PC-3 (cell line): ENCODE measurements at regions not wholly inside any gene's neighbourhood (a gene's known extent, or its start where the extent isn't known, plus 50 kb on each side); places are given as distances from the start of the nearest gene placed in this dataset.

ENCODE experiments used
- ATAC-seq: fragments of 200-7000 bp; cut with Tn5 transposase; 2 replicates; pipeline ENCODE4 v1.9.1; 2020; ENCODE audit warnings: mild to moderate bottlenecking, moderate library complexity
- BruUV-seq: library from RNA; stranded (reverse); fragments of 400-500 nt; replicated peaks from 2 replicates; lab custom pipeline; 2021; lab: Mats Ljungman, UMichigan
- CTCF ChIA-PET: fragments of 300-600 bp; sonication (Branson Sonifier 250); formaldehyde crosslinking; loops from one replicate; lab custom pipeline; 2022; ENCODE audit warnings: antibody characterized with exemption; lab: Charles Lee
- POLR2A ChIA-PET: fragments of 300-600 bp; sonication (Branson Sonifier 250); formaldehyde crosslinking; loops from one replicate; lab custom pipeline; 2022; ENCODE audit warnings: antibody characterized with exemption; ENCODE audit not compliant: unreplicated experiment; lab: Charles Lee
- DNase-seq: peaks from one replicate; pipeline ENCODE4 v3.0.0-alpha.2; 2015
- H2AFZ ChIP-seq: fragments of 300-600 bp; sonication (generic); 2 replicates; pipeline ENCODE4 v1.6.0; 2016; ENCODE audit warnings: antibody characterized with exemption, low read length
- H3F3A ChIP-seq: fragments of 300-600 bp; sonication (generic); one replicate; pipeline ENCODE4 v1.6.0; 2017; ENCODE audit warnings: antibody characterized with exemption, low read length, control low read depth, mild to moderate bottlenecking; ENCODE audit not compliant: unreplicated experiment
- H3K27ac ChIP-seq: fragments of 300-600 bp; sonication (generic); 2 replicates; pipeline ENCODE4 v1.5.1; 2016; ENCODE audit warnings: mild to moderate bottlenecking, low read length
- H3K27me3 ChIP-seq: fragments of 300-600 bp; sonication (generic); 2 replicates; pipeline ENCODE4 v1.6.1; 2016; ENCODE audit warnings: low read length, mixed read lengths
- H3K36me3 ChIP-seq: fragments of 300-600 bp; sonication (generic); 2 replicates; pipeline ENCODE4 v1.6.1; 2016; ENCODE audit warnings: low read depth, mixed run types, low read length, mixed read lengths
- H3K4me1 ChIP-seq: fragments of 300-600 bp; sonication (generic); 2 replicates; pipeline ENCODE4 v1.5.1; 2016; ENCODE audit warnings: low read length; ENCODE audit not compliant: insufficient read depth
- H3K4me2 ChIP-seq: fragments of 300-600 bp; sonication (generic); 2 replicates; pipeline ENCODE4 v1.6.0; 2016; ENCODE audit warnings: low read length
- H3K4me3 ChIP-seq: fragments of 300-600 bp; sonication (generic); 2 replicates; pipeline ENCODE4 v1.5.1; 2016; ENCODE audit warnings: mild to moderate bottlenecking, low read length, mixed read lengths
- H3K79me2 ChIP-seq: fragments of 300-600 bp; sonication (generic); 2 replicates; pipeline ENCODE4 v1.6.1; 2017; ENCODE audit warnings: low read length, mixed read lengths
- H3K9ac ChIP-seq: fragments of 300-600 bp; sonication (generic); 2 replicates; pipeline ENCODE4 v1.6.0; 2016; ENCODE audit warnings: mild to moderate bottlenecking, low read length
- H3K9me2 ChIP-seq: fragments of 300-600 bp; sonication (generic); replicated peaks from 2 replicates; pipeline ENCODE4 v1.6.1; 2016; ENCODE audit warnings: mixed run types, low read length, mixed read lengths
- H3K9me3 ChIP-seq: fragments of 300-600 bp; sonication (generic); 2 replicates; pipeline ENCODE4 v1.6.1; 2016; ENCODE audit warnings: low read length, mixed read lengths
- H4K20me1 ChIP-seq: fragments of 300-600 bp; sonication (generic); 2 replicates; pipeline ENCODE4 v1.6.1; 2016; ENCODE audit warnings: low read length, mixed read lengths
- EZH2 ChIP-seq: fragments of 300-600 bp; sonication (generic); IDR thresholded peaks from one replicate; pipeline ENCODE4 v1.6.1; 2017; ENCODE audit warnings: antibody characterized with exemption, mild to moderate bottlenecking, low read length; ENCODE audit not compliant: unreplicated experiment
- EZH2phosphoT487 ChIP-seq: fragments of 300-600 bp; sonication (generic); IDR thresholded peaks from 2 replicates; pipeline ENCODE4 v1.6.1; 2018; ENCODE audit warnings: mild to moderate bottlenecking, antibody characterized with exemption, low read length, borderline replicate concordance
- intact Hi-C: fragments of 100-400 bp; cut with micrococcal nuclease; formaldehyde crosslinking; loops from 2 replicates; pipeline ENCODE4 v1.9.0; 2023
- TF ChIP-seq, protein P1 (sequence below): fragments of 300-600 bp; sonication (generic); conservative IDR thresholded peaks from 2 replicates; pipeline ENCODE4 v1.5.1; 2017; ENCODE audit warnings: antibody characterized with exemption, low read depth, mild to moderate bottlenecking, low read length

DNA sequence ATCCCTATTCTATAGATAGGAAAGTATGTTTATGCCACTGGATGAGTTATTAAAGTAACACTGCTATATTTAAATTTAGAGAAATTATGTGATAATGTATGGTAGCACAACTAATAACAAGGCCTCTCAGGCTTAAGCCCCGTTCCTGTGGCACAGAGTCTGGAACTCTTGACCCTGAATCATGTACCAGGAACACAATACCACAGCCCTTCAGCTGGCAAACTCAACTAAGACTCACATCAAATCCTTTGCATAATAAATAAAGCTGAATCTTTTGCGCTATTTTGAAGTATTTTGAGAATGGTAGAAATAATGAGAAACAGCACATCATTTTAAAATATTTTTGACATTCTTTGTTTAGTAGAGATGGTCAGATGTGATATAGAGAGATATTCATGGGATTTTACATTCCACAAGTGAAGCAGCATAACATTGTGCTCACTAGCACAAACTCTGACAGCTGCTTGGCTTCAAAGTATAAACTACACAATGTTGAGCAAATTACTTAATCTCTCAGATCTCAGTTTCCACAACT lies 478.4 kb upstream of the FAM241A start:
- Histone ChIP-seq H3K27ac (no peak overlapping the region), H2AFZ (no peak overlapping the region), H3K9me2 (no peaks in the 10 kb centered on the region), H4K20me1 (no peaks in the 10 kb centered on the region), H3K4me3 (no peak overlapping the region), H3K9ac (no peak overlapping the region), H3F3A (no peaks in the 10 kb centered on the region), H3K9me3 (no peaks in the 10 kb centered on the region), H3K4me1 (no peaks in the 10 kb centered on the region), H3K36me3 (no peaks in the 10 kb centered on the region), H3K79me2 (no peaks in the 10 kb centered on the region), H3K27me3 (no peaks in the 10 kb centered on the region; the same call in 1 of the 2 replicates), H3K4me2 (no peak overlapping the region)
- no TSS peak for BruUV-seq
- POLR2A ChIA-PET = no interaction called here
- intact Hi-C loops = no loop called here
- no peak for DNase-seq
- ATAC-seq = no peak
- TF ChIP-seq EZH2 = no peak
- no peak for TF ChIP-seq EZH2phosphoT487
- TF ChIP-seq, protein P1, sequence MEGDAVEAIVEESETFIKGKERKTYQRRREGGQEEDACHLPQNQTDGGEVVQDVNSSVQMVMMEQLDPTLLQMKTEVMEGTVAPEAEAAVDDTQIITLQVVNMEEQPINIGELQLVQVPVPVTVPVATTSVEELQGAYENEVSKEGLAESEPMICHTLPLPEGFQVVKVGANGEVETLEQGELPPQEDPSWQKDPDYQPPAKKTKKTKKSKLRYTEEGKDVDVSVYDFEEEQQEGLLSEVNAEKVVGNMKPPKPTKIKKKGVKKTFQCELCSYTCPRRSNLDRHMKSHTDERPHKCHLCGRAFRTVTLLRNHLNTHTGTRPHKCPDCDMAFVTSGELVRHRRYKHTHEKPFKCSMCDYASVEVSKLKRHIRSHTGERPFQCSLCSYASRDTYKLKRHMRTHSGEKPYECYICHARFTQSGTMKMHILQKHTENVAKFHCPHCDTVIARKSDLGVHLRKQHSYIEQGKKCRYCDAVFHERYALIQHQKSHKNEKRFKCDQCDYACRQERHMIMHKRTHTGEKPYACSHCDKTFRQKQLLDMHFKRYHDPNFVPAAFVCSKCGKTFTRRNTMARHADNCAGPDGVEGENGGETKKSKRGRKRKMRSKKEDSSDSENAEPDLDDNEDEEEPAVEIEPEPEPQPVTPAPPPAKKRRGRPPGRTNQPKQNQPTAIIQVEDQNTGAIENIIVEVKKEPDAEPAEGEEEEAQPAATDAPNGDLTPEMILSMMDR = no peak
- CTCF ChIA-PET = no interaction called here

DNA sequence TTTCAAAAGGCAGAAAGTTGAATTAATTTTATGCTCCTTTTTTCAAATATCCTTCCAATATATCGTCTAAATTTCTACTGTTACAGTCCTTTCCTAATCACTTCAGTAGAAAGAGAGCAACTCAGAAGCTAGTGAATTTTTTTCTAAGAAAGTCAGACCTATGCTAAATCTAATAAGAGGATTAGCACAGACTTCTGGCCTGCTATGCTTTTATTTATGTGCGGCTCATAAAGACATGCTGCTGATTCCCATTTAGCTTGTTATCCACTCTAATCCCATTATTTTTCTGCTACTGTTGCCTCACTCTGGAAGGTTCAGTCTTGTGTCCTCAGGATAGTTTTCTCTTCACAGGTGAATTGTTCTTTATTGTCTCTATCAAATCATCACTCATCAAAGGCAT lies 473.5 kb upstream of the FAM241A start:
- POLR2A ChIA-PET = no interaction called here
- intact Hi-C loops = no loop called here

DNA sequence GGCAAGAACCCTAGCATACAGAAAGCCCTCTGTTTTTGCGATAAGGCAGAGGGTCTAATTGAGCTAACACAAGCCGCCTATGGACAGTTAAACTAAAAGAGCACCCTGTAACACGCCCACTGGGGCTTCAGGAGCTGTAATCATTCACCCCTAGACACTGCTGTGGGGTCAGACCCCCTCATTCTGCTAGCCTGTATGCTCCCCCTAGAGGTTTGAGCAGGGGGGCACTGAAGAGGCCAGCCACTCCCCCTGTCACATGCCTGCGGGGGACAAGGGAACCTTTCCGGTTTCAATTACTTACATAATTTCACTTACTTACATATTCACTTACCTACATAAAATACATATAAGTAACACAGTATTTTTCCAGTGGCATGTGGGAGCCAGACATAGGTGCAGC lies 469.5 kb upstream of the FAM241A start:
- Histone ChIP-seq H3K9ac (no peak overlapping the region), H3K9me3 (no peaks in the 10 kb centered on the region), H3K79me2 (no peaks in the 10 kb centered on the region), H3K9me2 (no peaks in the 10 kb centered on the region), H3F3A (no peaks in the 10 kb centered on the region), H3K4me2 (no peak overlapping the region), H3K27ac (no peak overlapping the region), H3K4me3 (no peak overlapping the region), H3K36me3 (no peaks in the 10 kb centered on the region), H4K20me1 (no peaks in the 10 kb centered on the region), H2AFZ (no peak overlapping the region), H3K27me3 (peaks cover 12% of the 10 kb centered on the region), H3K4me1 (no peaks in the 10 kb centered on the region)
- ATAC-seq (no peak), DNase-seq (no peak)
- TF ChIP-seq EZH2phosphoT487 (no peak), EZH2 (no peak)
- TF ChIP-seq, protein P1 = no peak
- intact Hi-C loops = no loop called here
- BruUV-seq = no TSS peak
- ChIA-PET CTCF (no interaction called here), POLR2A (no interaction called here)

More for the DNA sequence above, 473.5 kb upstream of the FAM241A start:
- no peak overlapping the region for H3K9ac ChIP-seq
- no peak overlapping the region for H3K4me3 ChIP-seq
- H3K27me3 ChIP-seq = peaks cover 12% of the 10 kb centered on the region
- BruUV-seq = no TSS peak
- DNase-seq (no peak), ATAC-seq (no peak)
- no peaks in the 10 kb centered on the region for H3K4me1 ChIP-seq
- no peaks in the 10 kb centered on the region for H3K9me2 ChIP-seq
- TF ChIP-seq EZH2phosphoT487 (no peak), EZH2 (no peak)
- TF ChIP-seq, protein P1 = no peak
- no peak overlapping the region for H3K4me2 ChIP-seq
- no peaks in the 10 kb centered on the region for H3K79me2 ChIP-seq
- no peaks in the 10 kb centered on the region for H3F3A ChIP-seq
- H2AFZ ChIP-seq = no peak overlapping the region
- no peaks in the 10 kb centered on the region for H3K9me3 ChIP-seq
- H4K20me1 ChIP-seq = no peaks in the 10 kb centered on the region
- CTCF ChIA-PET = no interaction called here
- no peaks in the 10 kb centered on the region for H3K36me3 ChIP-seq
- no peak overlapping the region for H3K27ac ChIP-seq
